ENCODE measurements at regions not wholly inside any gene's neighbourhood (a gene's known extent, or its start where the extent isn't known, plus 50 kb on each side); places are given as distances from the start of the nearest gene placed in this dataset.
"Not testable (repeated sequence)": the region's sequence is repeated elsewhere in the genome, so short reads cannot be mapped to it uniquely, and the experiment has no call there.

GRCh38 chr3:188003188-188004171 lies 150.5 kb upstream of the LPP start:
- Histone ChIP-seq H3K27ac (ENCODE audit: low read length) (no peak overlapping the region), H3K36me3 (ENCODE audit: control insufficient read depth, insufficient read depth, low read length) (no peaks in the 10 kb centered on the region), H3K4me1 (ENCODE audit: control insufficient read depth, insufficient read depth, low read length) (peaks cover 20% of the 10 kb centered on the region), H3K9me3 (replicated peaks; ENCODE audit: control insufficient read depth, low read depth, low read length) (no peaks in the 10 kb centered on the region), H3K4me3 (ENCODE audit: low read length) (no peak overlapping the region), H3K27me3 (ENCODE audit: control insufficient read depth, insufficient read depth, low read length) (no peaks in the 10 kb centered on the region)
- WGBS (ENCODE audit: insufficient coverage): 76% methylated on average over 9 of the region's 9 CpGs
- no peak for DNase-seq

GRCh38 chr3:188006726-188007393 lies 147.1 kb upstream of the LPP start:
- DNase-seq: no peak
- no peak overlapping the region for H3K4me3 ChIP-seq (ENCODE audit: low read length)
- peaks cover 5% of the 10 kb centered on the region for H3K4me1 ChIP-seq (ENCODE audit: control insufficient read depth, insufficient read depth, low read length)

GRCh38 chr3:188007897-188008296 lies 146.1 kb upstream of the LPP start:
- Histone ChIP-seq H3K27me3 (ENCODE audit: control insufficient read depth, insufficient read depth, low read length) (no peaks in the 10 kb centered on the region), H3K4me1 (ENCODE audit: control insufficient read depth, insufficient read depth, low read length) (peaks cover 5% of the 10 kb centered on the region), H3K9me3 (replicated peaks; ENCODE audit: control insufficient read depth, low read depth, low read length) (no peaks in the 10 kb centered on the region), H3K4me3 (ENCODE audit: low read length) (no peak overlapping the region), H3K27ac (ENCODE audit: low read length) (no peak overlapping the region), H3K36me3 (ENCODE audit: control insufficient read depth, insufficient read depth, low read length) (no peaks in the 10 kb centered on the region)
- DNase-seq: no peak
- 62% methylated on average over 4 of the region's 6 CpGs for whole genome bisulfite sequencing (ENCODE audit: insufficient coverage)

More at GRCh38 chr3:188006726-188007393, 147.1 kb upstream of the LPP start:
- WGBS (ENCODE audit: insufficient coverage): 83% methylated on average over 7 of the region's 17 CpGs
- H3K9me3 ChIP-seq (replicated peaks; ENCODE audit: control insufficient read depth, low read depth, low read length): no peaks in the 10 kb centered on the region
- no peak overlapping the region for H3K27ac ChIP-seq (ENCODE audit: low read length)
- H3K36me3 ChIP-seq (ENCODE audit: control insufficient read depth, insufficient read depth, low read length): no peaks in the 10 kb centered on the region
- no peaks in the 10 kb centered on the region for H3K27me3 ChIP-seq (ENCODE audit: control insufficient read depth, insufficient read depth, low read length)

GRCh38 chr3:188008582-188009213 lies 145.3 kb upstream of the LPP start:
- H3K27me3 ChIP-seq (ENCODE audit: control insufficient read depth, insufficient read depth, low read length): no peaks in the 10 kb centered on the region
- 75% methylated on average over 1 of the region's 3 CpGs for WGBS (ENCODE audit: insufficient coverage)
- DNase-seq: no peak
- no peaks in the 10 kb centered on the region for H3K9me3 ChIP-seq (replicated peaks; ENCODE audit: control insufficient read depth, low read depth, low read length)
- H3K36me3 ChIP-seq (ENCODE audit: control insufficient read depth, insufficient read depth, low read length): no peaks in the 10 kb centered on the region
- H3K4me3 ChIP-seq (ENCODE audit: low read length): no peak overlapping the region
- no peak overlapping the region for H3K27ac ChIP-seq (ENCODE audit: low read length)
- H3K4me1 ChIP-seq (ENCODE audit: control insufficient read depth, insufficient read depth, low read length): peaks cover 5% of the 10 kb centered on the region

GRCh38 chr3:188010478-188010877 lies 143.5 kb upstream of the LPP start:
- no peaks in the 10 kb centered on the region for H3K36me3 ChIP-seq (ENCODE audit: control insufficient read depth, insufficient read depth, low read length)
- H3K27me3 ChIP-seq (ENCODE audit: control insufficient read depth, insufficient read depth, low read length): no peaks in the 10 kb centered on the region
- no peaks in the 10 kb centered on the region for H3K9me3 ChIP-seq (replicated peaks; ENCODE audit: control insufficient read depth, low read depth, low read length)
- no peak overlapping the region for H3K27ac ChIP-seq (ENCODE audit: low read length)
- WGBS (ENCODE audit: insufficient coverage): 86% methylated on average over 6 of the region's 8 CpGs
- peaks cover 5% of the 10 kb centered on the region for H3K4me1 ChIP-seq (ENCODE audit: control insufficient read depth, insufficient read depth, low read length)
- DNase-seq: no peak
- no peak overlapping the region for H3K4me3 ChIP-seq (ENCODE audit: low read length)

GRCh38 chr3:188019727-188020126 lies 134.2 kb upstream of the LPP start:
- no peaks in the 10 kb centered on the region for H3K9me3 ChIP-seq (replicated peaks; ENCODE audit: control insufficient read depth, low read depth, low read length)
- no peaks in the 10 kb centered on the region for H3K27me3 ChIP-seq (ENCODE audit: control insufficient read depth, insufficient read depth, low read length)
- no CpG with 5 or more reads among the region's 4 CpGs for WGBS (ENCODE audit: insufficient coverage)
- no peak overlapping the region for H3K4me3 ChIP-seq (ENCODE audit: low read length)
- H3K27ac ChIP-seq (ENCODE audit: low read length): no peak overlapping the region
- H3K36me3 ChIP-seq (ENCODE audit: control insufficient read depth, insufficient read depth, low read length): no peaks in the 10 kb centered on the region
- no peak for DNase-seq
- no peaks in the 10 kb centered on the region for H3K4me1 ChIP-seq (ENCODE audit: control insufficient read depth, insufficient read depth, low read length)

- H3K9me3 ChIP-seq (replicated peaks; ENCODE audit: control insufficient read depth, low read depth, low read length): no peaks in the 10 kb centered on the region
- no peak overlapping the region for H3K27ac ChIP-seq (ENCODE audit: low read length)
- WGBS (ENCODE audit: insufficient coverage): 100% methylated on average over 1 of the region's 3 CpGs
- no peak overlapping the region for H3K4me3 ChIP-seq (ENCODE audit: low read length)
- H3K27me3 ChIP-seq (ENCODE audit: control insufficient read depth, insufficient read depth, low read length): no peaks in the 10 kb centered on the region
- no peaks in the 10 kb centered on the region for H3K36me3 ChIP-seq (ENCODE audit: control insufficient read depth, insufficient read depth, low read length)
- no peak for DNase-seq
- H3K4me1 ChIP-seq (ENCODE audit: control insufficient read depth, insufficient read depth, low read length): no peaks in the 10 kb centered on the region
Observed at GRCh38 chr3:188021041-188021440, 132.9 kb upstream of the LPP start.

- no peaks in the 10 kb centered on the region for H3K27me3 ChIP-seq (ENCODE audit: control insufficient read depth, insufficient read depth, low read length)
- H3K4me3 ChIP-seq (ENCODE audit: low read length): no peak overlapping the region
- no peaks in the 10 kb centered on the region for H3K9me3 ChIP-seq (replicated peaks; ENCODE audit: control insufficient read depth, low read depth, low read length)
- no peak overlapping the region for H3K27ac ChIP-seq (ENCODE audit: low read length)
- no peak for DNase-seq
- 82% methylated on average over 5 of the region's 7 CpGs for WGBS (ENCODE audit: insufficient coverage)
- no peaks in the 10 kb centered on the region for H3K4me1 ChIP-seq (ENCODE audit: control insufficient read depth, insufficient read depth, low read length)
- H3K36me3 ChIP-seq (ENCODE audit: control insufficient read depth, insufficient read depth, low read length): no peaks in the 10 kb centered on the region
Observed at GRCh38 chr3:188021502-188022040, 132.4 kb upstream of the LPP start.

- not testable (repeated sequence) for H3K4me1 ChIP-seq (ENCODE audit: control insufficient read depth, insufficient read depth, low read length); H3K9me3 ChIP-seq (replicated peaks; ENCODE audit: control insufficient read depth, low read depth, low read length); H3K27ac ChIP-seq (ENCODE audit: low read length); H3K4me3 ChIP-seq (ENCODE audit: low read length); DNase-seq; H3K27me3 ChIP-seq (ENCODE audit: control insufficient read depth, insufficient read depth, low read length); H3K36me3 ChIP-seq (ENCODE audit: control insufficient read depth, insufficient read depth, low read length)
- no CpG with 5 or more reads among the region's 4 CpGs for WGBS (ENCODE audit: insufficient coverage)
Observed at GRCh38 chr3:188022902-188023301, 131.1 kb upstream of the LPP start.

- H3K4me3 ChIP-seq (ENCODE audit: low read length): no peak overlapping the region
- H3K4me1 ChIP-seq (ENCODE audit: control insufficient read depth, insufficient read depth, low read length): no peaks in the 10 kb centered on the region
- DNase-seq: no peak
- 60% methylated on average over 1 of the region's 6 CpGs for WGBS (ENCODE audit: insufficient coverage)
- no peaks in the 10 kb centered on the region for H3K27me3 ChIP-seq (ENCODE audit: control insufficient read depth, insufficient read depth, low read length)
- H3K9me3 ChIP-seq (replicated peaks; ENCODE audit: control insufficient read depth, low read depth, low read length): no peaks in the 10 kb centered on the region
- H3K27ac ChIP-seq (ENCODE audit: low read length): no peak overlapping the region
- no peaks in the 10 kb centered on the region for H3K36me3 ChIP-seq (ENCODE audit: control insufficient read depth, insufficient read depth, low read length)
Observed at GRCh38 chr3:188025555-188025954, 128.4 kb upstream of the LPP start.

All from muscle of leg (tissue), 3 donors.